IPS-18c (cell line): ENCODE measurements at regions not wholly inside any gene's neighbourhood (a gene's known extent, or its start where the extent isn't known, plus 50 kb on each side); places are given as distances from the start of the nearest gene placed in this dataset.
"Not testable (repeated sequence)": the region's sequence is repeated elsewhere in the genome, so short reads cannot be mapped to it uniquely, and the experiment has no call there.

Source experiments
- H3K4me3 ChIP-seq: 2 replicates; pipeline ENCODE4 v1.7.0; 2013; ENCODE audit warnings: low read depth, mild to moderate bottlenecking, low read length, moderate library complexity; ENCODE audit not compliant: insufficient read depth
- H3K9me3 ChIP-seq: one replicate; pipeline ENCODE4 v1.6.1; 2013; ENCODE audit warnings: mild to moderate bottlenecking, low read length, moderate library complexity; ENCODE audit not compliant: control insufficient read depth, insufficient read depth

DNA sequence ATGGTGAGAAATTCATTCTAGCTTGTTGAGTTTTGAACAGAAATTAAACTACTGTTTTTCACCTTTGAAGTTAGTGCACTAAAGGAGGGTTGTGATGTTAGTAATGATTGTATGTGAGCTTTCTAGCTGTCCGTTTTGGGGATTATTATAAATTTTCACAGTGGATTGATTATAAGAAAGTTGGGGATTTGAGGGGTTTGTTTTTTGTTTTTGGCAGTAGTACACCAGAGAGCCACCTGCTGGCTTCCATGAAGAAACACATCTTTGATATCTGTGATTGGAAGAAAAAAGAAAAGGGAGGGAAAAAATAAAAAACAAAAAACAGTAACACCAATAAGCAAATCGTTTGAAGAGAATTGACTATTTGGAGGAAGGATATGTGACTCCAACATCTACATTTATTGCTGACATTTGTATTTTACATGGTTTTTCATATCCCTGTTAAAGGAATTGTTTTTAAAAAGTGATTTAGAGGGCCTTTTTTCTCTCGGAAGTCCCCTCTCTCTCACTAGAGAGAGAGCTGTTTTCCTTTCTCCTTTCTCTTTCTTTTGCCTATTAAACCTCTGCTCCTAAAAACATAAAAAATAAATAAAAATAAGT lies 1469.5 kb upstream of the GOT2 start:
- H3K4me3 ChIP-seq: no peak overlapping the region
- no peaks in the 10 kb centered on the region for H3K9me3 ChIP-seq

DNA sequence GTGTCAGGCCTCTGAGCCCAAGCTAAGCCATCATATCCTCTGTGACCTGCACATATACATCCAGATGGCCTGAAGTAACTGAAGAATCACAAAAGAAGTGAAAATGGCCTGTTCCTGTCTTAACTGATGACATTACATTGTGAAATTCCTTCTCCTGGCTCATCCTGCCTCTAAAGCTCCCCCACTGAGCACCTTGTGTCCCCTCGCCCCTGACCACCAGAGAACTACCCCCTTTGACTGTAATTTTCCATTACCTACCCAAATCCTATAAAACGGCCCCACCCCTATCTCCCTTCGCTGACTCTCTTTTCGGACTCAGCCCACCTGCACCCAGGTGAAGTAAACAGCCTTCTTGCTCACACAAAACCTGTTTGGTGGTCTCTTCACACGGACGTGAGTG lies 1466.6 kb upstream of the GOT2 start:
- not testable (repeated sequence) for H3K9me3 ChIP-seq, H3K4me3 ChIP-seq

DNA sequence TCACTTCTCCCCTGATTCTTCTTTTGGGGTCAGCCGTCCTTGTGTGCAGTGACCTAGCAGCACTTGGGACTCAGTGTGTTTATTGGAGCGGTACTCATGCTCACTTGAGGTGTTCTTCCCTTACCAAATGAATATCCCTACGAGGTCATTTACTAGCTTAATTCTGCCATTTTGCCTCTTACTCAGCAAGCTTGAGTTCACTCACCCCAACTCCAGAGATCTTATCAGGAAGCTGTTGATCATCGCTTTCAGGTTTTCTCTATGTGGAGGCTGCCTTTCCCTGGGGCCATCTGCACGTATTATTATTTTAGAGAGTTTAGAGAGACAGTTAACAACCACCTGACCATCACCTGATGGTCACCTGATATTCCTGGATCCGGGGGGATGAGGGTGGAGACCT lies 1466.0 kb upstream of the GOT2 start:
- no peaks in the 10 kb centered on the region for H3K9me3 ChIP-seq
- no peak overlapping the region for H3K4me3 ChIP-seq

DNA sequence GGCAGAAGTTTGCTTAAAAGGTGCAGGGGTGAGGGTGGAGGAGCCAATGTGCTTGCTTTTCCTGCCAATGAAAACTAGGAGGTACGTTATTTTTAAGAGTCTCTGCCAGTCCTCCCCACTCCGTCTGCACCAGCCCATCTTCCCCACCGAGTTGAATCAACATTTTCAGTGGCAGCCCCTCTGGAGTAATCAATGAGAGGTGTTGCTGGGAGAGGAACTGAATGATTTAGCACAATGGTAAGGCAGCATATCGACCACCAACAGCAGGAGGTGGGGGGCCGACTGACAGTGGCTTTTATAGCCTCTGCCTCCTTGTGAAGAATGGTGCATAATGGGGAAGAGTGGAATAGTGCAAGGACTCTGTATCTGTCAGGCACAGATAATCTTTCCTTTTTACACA lies 1465.0 kb upstream of the GOT2 start:
- Histone ChIP-seq H3K4me3 (no peak overlapping the region), H3K9me3 (no peaks in the 10 kb centered on the region)

DNA sequence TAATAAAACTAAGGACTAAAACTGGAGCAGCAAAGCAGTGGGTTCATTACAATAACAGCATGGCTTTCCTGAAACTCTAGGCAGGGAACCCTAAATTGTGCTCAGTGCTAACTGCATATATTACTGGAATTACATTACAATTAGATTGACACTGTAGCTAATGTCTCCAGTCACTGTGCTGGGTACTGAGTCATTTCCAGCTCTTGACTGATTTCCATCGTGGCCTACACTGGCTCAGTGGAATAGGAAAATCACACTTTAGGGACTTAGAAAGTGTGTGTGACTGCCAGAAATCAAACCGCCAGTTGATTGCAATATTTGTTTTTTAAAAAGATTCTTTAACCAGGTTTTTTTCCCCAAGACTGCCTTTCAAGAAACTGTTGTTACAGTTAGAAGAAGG lies 1447.4 kb upstream of the GOT2 start:
- no peak overlapping the region for H3K4me3 ChIP-seq
- no peaks in the 10 kb centered on the region for H3K9me3 ChIP-seq

DNA sequence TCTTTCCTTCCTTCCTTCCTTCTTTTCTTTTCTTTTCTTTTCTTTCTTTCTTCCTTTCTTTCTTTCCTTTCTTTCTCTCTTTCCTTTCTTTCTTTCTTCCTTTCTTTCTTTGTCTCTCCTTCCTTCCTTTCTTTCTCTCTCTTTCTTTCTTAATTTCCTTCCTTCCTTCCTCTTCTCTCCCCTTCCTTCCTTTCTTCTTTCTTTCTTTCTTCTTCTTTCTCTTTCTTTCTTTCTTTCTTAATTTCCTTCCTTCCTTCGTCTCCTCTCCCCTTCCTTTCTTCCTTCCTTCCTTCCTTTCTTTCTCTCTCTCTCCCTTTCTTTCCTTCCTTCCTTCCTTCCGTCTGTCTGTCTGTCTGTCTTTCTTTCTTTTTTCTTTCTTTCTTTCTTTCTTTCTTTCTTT lies 1446.5 kb upstream of the GOT2 start:
- Histone ChIP-seq H3K9me3 (no peaks in the 10 kb centered on the region), H3K4me3 (no peak overlapping the region)

DNA sequence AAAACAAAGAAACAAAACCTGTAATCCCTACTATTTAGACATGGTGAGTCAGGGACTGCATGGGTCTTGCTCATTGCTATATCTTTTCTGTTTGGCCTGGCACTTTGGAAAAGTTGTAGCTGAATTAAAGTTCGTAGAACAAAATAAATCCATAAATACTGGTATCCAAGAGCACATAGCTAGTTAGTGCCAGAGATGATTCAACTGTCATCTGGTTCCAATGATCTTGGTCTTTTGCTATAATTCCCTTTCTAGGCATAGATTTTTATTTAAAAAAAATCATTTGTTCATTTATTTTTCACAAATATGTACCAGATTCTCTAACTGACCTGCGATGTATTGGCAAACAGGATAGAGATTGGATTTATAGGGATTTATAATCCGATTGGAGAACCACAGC lies 1436.1 kb upstream of the GOT2 start:
- Histone ChIP-seq H3K4me3 (no peak overlapping the region), H3K9me3 (no peaks in the 10 kb centered on the region)

DNA sequence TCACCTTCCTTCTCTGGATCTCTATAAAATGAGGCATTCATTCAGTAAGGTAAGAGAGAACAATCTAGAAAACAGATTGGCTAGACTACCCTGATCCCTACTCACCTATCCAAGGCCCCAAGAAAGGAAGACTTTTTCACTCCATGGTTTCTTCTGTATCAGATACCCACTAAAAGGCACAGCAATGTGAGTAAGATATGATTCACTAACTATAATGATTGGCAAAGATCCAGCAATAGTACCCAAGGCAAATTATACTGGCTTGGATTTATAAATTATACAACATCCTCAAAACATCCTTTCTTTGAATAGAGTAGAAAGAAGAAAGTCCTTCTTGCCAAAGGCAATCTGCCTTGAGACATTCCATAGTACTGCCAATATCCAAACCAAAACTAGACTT lies 1432.0 kb upstream of the GOT2 start:
- no peak overlapping the region for H3K4me3 ChIP-seq
- H3K9me3 ChIP-seq: no peaks in the 10 kb centered on the region

DNA sequence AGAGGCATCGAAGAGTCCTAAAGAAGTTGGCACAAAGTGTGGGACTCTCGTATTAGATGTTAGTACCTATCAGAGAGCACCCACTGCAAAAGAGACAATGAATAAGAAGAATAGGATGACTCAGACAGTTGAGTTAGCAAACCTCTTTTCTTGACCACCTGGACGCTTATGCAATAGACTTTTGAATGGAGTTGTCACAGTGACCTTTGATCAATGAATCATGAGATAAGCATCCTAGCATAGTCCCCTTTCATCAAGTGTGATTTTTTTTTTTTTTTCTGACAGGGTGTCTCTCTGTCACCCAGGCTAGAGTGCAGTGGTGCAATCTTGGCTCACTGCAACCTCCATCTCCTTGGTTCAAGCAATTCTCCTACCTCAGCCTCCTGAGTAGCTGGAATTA lies 1417.9 kb upstream of the GOT2 start:
- H3K4me3 ChIP-seq: no peak overlapping the region
- H3K9me3 ChIP-seq: no peaks in the 10 kb centered on the region

DNA sequence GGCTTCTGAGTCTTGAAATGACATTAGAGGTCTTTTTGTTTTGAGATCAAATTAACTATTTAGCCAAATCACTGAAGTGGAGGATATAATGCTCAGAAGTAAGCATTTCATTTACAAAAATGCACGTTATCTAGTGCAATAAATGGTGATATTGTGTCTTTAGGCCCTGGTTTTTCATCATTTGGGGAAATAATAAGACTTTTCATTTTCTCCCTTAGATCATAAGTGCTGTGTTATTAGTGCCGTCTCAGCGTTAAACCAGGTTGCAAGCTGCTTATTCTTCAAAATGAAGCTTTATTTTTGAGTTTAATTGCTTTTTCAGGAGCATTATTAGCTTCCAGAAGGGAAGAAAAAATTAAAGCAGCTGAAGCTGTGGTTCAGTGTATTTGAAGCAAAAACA lies 1416.8 kb upstream of the GOT2 start:
- Histone ChIP-seq H3K9me3 (no peaks in the 10 kb centered on the region), H3K4me3 (no peak overlapping the region)

DNA sequence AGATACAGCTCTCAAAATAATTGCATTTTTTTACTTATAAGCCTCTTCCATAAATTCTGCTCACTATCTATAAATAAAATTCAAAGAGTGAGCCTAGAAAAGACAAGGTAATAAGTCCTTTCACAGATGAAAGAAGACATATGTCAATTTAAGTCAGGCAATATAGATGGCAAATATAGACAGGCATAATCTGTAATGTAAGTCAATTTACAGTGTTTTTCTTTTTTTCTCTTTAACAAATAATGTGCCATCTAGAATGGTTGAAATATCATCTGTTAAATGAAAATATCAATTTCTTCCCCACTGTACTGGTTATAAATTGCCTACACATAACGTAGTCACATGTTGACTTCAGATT lies 1409.2 kb upstream of the GOT2 start:
- H3K4me3 ChIP-seq: no peak overlapping the region
- H3K9me3 ChIP-seq: no peaks in the 10 kb centered on the region

DNA sequence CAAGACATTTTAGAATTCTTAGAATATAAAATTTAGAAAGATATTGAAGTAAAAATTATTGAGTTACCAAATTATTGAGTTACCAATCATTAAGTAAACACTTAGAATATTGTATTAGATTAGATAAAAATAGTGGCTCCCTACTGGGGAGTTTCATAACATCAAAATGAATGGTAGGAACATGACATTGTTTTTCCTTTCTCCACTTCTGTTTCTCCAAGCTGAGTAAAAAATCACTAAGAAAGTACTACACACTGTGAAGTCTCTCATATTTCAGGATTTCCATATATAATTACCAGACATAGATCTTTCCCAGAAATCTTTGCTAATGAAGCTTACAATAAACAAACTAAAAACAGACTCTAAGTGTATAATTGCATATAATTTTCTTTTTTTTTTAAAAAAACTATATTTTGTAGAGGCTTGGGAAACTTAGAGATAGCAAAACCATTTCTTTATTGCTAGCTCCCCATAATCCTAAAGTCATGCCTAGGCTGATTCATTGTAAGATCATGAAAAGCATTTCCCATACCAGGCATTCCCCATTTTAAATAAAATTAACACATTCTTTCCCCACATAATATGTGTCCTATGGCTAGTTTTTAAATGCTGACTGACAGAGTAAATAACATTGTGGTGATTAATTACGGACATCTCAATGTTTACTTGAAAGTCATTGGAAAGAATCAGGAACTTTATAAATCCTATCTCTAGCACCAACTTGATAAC lies 1408.7 kb upstream of the GOT2 start:
- H3K4me3 ChIP-seq: no peak overlapping the region
- H3K9me3 ChIP-seq: no peaks in the 10 kb centered on the region

DNA sequence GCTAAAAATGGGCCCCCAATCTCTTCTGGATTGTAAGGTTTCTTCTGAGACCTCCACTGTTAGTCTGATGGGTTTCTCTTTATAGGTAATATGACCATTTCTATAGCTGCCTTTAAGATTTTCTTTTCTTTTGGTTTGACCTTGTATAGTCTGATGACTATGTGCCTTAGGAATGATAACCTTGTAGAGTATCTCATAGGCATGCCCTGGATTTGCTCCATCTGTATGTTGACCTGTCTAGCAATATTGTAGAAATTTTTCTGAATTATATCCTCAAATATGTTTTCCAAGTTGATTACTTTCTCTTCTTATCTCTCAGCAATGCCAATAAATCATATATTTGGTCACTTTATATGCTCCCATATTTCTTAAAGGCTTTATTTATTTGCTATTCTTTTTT lies 1403.8 kb upstream of the GOT2 start:
- Histone ChIP-seq H3K9me3 (no peaks in the 10 kb centered on the region), H3K4me3 (no peak overlapping the region)

DNA sequence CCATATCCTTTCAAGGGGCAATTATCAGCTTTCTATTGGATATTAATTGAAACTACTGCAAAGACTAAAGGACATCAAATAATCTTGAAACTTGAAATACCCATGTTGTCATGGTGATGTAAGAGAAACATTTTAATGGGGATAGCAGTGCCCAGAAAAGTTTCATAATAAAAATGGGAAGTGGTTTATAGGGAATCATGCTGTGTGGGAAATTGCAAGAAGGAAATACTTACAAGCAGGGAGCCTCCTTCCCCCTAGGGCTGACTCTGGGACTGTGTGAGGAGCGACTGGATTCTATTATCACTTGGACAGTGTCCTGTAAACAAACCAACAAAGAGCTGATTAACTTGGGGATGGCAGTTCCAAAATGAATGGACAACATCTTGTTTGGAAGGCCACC lies 1393.1 kb upstream of the GOT2 start:
- Histone ChIP-seq H3K9me3 (no peaks in the 10 kb centered on the region), H3K4me3 (no peak overlapping the region)

DNA sequence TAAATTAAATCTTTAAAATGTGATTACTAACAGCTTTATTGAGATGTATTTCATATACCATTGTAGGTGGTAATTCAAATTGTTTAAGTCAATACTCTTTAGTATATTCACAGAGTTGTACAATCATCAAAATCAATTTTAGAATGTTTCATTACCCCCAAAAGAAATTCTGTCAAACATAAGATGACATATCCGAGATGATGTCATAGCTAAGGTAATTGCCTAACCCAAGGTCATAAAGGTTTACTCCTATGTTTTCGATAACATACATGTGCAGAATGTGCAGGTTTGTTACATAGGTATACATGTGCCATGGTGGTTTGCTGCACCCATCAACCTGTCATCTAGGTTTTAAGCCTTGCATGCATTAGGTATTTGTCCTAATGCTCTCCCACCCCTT lies 1392.0 kb upstream of the GOT2 start:
- not testable (repeated sequence) for H3K9me3 ChIP-seq, H3K4me3 ChIP-seq

DNA sequence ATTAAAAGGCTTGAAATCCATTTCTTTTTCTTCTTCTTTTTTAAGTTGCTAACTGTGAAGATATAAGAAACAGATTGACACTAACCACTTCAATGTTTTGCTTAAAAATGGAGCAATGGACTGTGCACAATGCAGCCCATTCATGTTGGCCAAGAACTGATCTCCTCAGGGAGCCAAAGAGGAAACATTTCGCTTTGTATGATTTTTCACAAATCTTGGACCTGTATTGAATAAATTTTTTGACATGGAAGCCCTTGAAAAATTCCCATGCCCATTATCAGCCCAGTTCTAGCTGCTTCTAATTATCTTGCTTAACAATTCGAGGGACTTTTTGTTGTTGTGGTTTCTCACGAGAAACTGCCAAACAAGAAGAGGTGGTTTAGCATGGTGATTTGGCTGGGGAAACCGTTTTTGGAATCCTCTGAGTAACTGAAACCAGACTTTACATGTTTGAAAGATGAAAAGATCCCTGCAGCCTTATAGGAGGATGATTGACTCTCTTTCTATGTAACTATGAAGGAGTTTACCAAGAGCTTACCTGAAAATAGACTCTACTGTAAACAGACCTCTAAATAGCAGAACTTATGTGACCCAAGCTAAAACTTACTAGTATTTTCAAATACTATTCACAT lies 1389.4 kb upstream of the GOT2 start:
- Histone ChIP-seq H3K9me3 (no peaks in the 10 kb centered on the region), H3K4me3 (no peak overlapping the region)

DNA sequence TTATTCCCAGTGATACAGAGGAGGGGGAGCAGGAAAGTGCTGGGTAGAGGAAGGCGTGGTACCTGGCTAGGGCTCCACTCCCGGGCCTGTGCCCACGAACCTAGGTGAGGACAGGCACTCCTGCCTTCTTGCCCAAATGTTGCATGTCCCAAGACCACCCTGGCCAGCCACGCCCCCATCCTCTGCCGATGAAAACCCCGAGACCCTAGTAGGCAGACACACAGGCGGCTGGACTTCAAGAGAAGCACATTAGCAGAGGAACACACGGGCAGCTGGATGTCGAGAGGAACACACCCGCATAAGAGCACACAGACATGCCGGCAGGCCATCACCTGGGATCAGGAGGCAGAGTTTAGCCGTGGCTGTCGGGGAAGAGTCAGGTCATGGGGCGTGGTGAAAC lies 1386.5 kb upstream of the GOT2 start:
- Histone ChIP-seq H3K9me3 (no peaks in the 10 kb centered on the region), H3K4me3 (no peak overlapping the region)

DNA sequence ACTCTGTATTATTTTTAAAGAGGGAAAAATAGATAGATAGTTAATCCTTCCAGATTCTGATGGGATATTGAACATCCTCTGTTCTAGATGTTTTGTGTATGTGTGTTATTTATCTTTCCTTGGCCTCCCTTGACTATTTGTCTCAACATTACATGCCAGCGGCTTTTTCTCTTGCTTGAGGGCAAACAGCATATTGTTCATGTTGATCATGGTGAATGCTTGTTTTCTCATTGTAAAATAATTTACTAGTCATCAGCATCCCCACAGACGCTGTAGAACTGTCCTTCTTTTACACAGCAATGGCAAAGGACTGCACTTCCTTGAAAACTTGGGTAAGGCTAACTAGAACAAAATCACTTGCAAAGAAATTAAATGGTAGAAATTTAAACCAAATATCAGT lies 1376.4 kb upstream of the GOT2 start:
- no peaks in the 10 kb centered on the region for H3K9me3 ChIP-seq
- H3K4me3 ChIP-seq: no peak overlapping the region

DNA sequence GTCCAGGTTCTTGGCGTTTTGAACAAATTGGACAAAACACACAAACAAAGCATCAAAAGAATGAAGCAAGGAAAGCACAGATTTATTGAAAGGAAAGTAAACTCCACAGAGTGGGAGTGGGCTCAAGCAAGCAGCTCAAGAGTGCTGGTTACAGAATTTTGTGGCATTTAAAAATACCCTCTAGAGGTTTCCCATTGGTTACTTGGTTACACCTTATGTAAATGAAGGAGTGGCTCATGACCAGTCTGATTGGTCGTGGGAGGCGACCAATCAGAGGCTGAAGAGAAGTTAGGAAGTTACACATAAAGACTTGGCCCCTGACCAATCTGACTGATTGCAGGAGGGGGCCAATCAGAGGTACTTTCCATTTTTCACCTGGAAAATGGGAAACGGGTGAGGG lies 1373.8 kb upstream of the GOT2 start:
- Histone ChIP-seq H3K9me3 (no peaks in the 10 kb centered on the region), H3K4me3 (no peak overlapping the region)
